SK-N-SH treated with all-trans-retinoic acid at 6 μM for 48 hours (cell line): ENCODE measurements at regions not wholly inside any gene's neighbourhood (a gene's known extent, or its start where the extent isn't known, plus 50 kb on each side); places are given as distances from the start of the nearest gene placed in this dataset.

Experiments used
- ARNTL ChIP-seq: fragments of 450-650 bp; formaldehyde crosslinking; IDR thresholded peaks from 2 replicates; pipeline ENCODE4 v1.5.0; 2020; ENCODE audit warnings: low read depth, mild to moderate bottlenecking, moderate library complexity, borderline replicate concordance
- BACH2 ChIP-seq: fragments of 250-450 bp; sonication (Bioruptor Pico); IDR thresholded peaks from 2 replicates; pipeline ENCODE4 v1.9.0; 2021; ENCODE audit warnings: mild to moderate bottlenecking, borderline replicate concordance
- CREB5 ChIP-seq: fragments of 250-450 bp; sonication (Bioruptor Pico); IDR thresholded peaks from 2 replicates; pipeline ENCODE4 v1.5.1; 2020; ENCODE audit warnings: low read depth, mild to moderate bottlenecking, moderate library complexity
- CSDC2 ChIP-seq: fragments of 250-450 bp; sonication (Bioruptor Pico); IDR thresholded peaks from 2 replicates; pipeline ENCODE4 v1.5.0; 2020; ENCODE audit warnings: mild to moderate bottlenecking, moderate library complexity
- GLIS3 ChIP-seq: fragments of 250-450 bp; sonication (Bioruptor Pico); IDR thresholded peaks from 2 replicates; pipeline ENCODE4 v1.5.0; 2020; ENCODE audit warnings: mild to moderate bottlenecking, moderate library complexity
- PATZ1 ChIP-seq: fragments of 250-450 bp; sonication (Bioruptor Pico); IDR thresholded peaks from 2 replicates; pipeline ENCODE4 v1.8.0; 2020; ENCODE audit warnings: mild to moderate bottlenecking, moderate library complexity, borderline replicate concordance
- TOX ChIP-seq: fragments of 250-450 bp; sonication (Bioruptor Pico); IDR thresholded peaks from 2 replicates; pipeline ENCODE4 v1.8.0; 2021; ENCODE audit warnings: mild to moderate bottlenecking, moderate library complexity, borderline replicate concordance
- TSHZ2 ChIP-seq: fragments of 250-450 bp; sonication (Bioruptor Pico); IDR thresholded peaks from 2 replicates; pipeline ENCODE4 v1.5.0; 2020; ENCODE audit warnings: mild to moderate bottlenecking, moderate library complexity
- ZC3H10 ChIP-seq: fragments of 250-450 bp; sonication (Bioruptor Pico); IDR thresholded peaks from 2 replicates; pipeline ENCODE4 v1.5.1; 2021; ENCODE audit warnings: mild to moderate bottlenecking, moderate library complexity
- ZFP3 ChIP-seq: fragments of 250-450 bp; sonication (Bioruptor Pico); IDR thresholded peaks from 2 replicates; pipeline ENCODE4 v1.5.0; 2020; ENCODE audit warnings: mild to moderate bottlenecking, moderate library complexity
- ZFP30 ChIP-seq: fragments of 450-650 bp; formaldehyde crosslinking; IDR thresholded peaks from 2 replicates; pipeline ENCODE4 v1.5.0; 2022; ENCODE audit warnings: mild to moderate bottlenecking, moderate library complexity
- ZNF8 ChIP-seq: fragments of 450-650 bp; formaldehyde crosslinking; IDR thresholded peaks from 2 replicates; pipeline ENCODE4 v1.5.0; 2020; ENCODE audit warnings: mild to moderate bottlenecking, moderate library complexity

GRCh38 chr18:42275949-42276730, 321.1 kb downstream of the PIK3C3 start:
- TF ChIP-seq BACH2 (CRISPR knock-in tag) (no peak), ZFP3 (CRISPR knock-in tag) (no peak), PATZ1 (CRISPR knock-in tag) (no peak), TSHZ2 (CRISPR knock-in tag) (no peak), TOX (CRISPR knock-in tag) (no peak), ARNTL (CRISPR knock-in tag) (no peak), CSDC2 (CRISPR knock-in tag) (no peak), CREB5 (CRISPR knock-in tag) (no peak), ZNF8 (no peak), ZC3H10 (no peak), GLIS3 (CRISPR knock-in tag) (no peak), ZFP30 (CRISPR knock-in tag) (no peak)
